SK-N-SH treated with all-trans-retinoic acid at 6 μM for 48 hours (cell line): ENCODE measurements at regions not wholly inside any gene's neighbourhood (a gene's known extent, or its start where the extent isn't known, plus 50 kb on each side); places are given as distances from the start of the nearest gene placed in this dataset.

Experiments
- ATAC-seq: fragments of 200-7000 bp; cut with Tn5 transposase; 3 replicates; pipeline ENCODE4 v1.9.1; 2020; ENCODE audit warnings: mild to moderate bottlenecking, moderate library complexity
- BACH2 ChIP-seq: fragments of 250-450 bp; sonication (Bioruptor Pico); IDR thresholded peaks from 2 replicates; pipeline ENCODE4 v1.9.0; 2021; ENCODE audit warnings: mild to moderate bottlenecking, borderline replicate concordance
- CSRNP3 ChIP-seq: fragments of 250-450 bp; sonication (Bioruptor Pico); IDR thresholded peaks from 2 replicates; pipeline ENCODE4 v1.5.1; 2021; ENCODE audit warnings: mild to moderate bottlenecking, moderate library complexity
- ESRRG ChIP-seq: fragments of 250-450 bp; sonication (Bioruptor Pico); IDR thresholded peaks from 2 replicates; pipeline ENCODE4 v1.6.1; 2021; ENCODE audit warnings: mild to moderate bottlenecking
- GLIS3 ChIP-seq: fragments of 250-450 bp; sonication (Bioruptor Pico); IDR thresholded peaks from 2 replicates; pipeline ENCODE4 v1.5.0; 2020; ENCODE audit warnings: mild to moderate bottlenecking, moderate library complexity
- OSR1 ChIP-seq: fragments of 250-450 bp; sonication (Bioruptor Pico); IDR thresholded peaks from 2 replicates; pipeline ENCODE4 v1.8.0; 2022; ENCODE audit warnings: moderate library complexity, mild to moderate bottlenecking, inconsistent platforms
- PATZ1 ChIP-seq: fragments of 250-450 bp; sonication (Bioruptor Pico); IDR thresholded peaks from 2 replicates; pipeline ENCODE4 v1.8.0; 2020; ENCODE audit warnings: mild to moderate bottlenecking, moderate library complexity, borderline replicate concordance
- POU6F1 ChIP-seq: fragments of 250-450 bp; sonication (Bioruptor Pico); IDR thresholded peaks from 2 replicates; pipeline ENCODE4 v1.8.0; 2021; ENCODE audit warnings: low read depth, mild to moderate bottlenecking, moderate library complexity, borderline replicate concordance
- PPARA ChIP-seq: fragments of 250-450 bp; sonication (Bioruptor Pico); IDR thresholded peaks from 2 replicates; pipeline ENCODE4 v1.5.0; 2020; ENCODE audit warnings: mild to moderate bottlenecking, borderline replicate concordance
- RARB ChIP-seq: fragments of 250-450 bp; sonication (Bioruptor Pico); IDR thresholded peaks from 2 replicates; pipeline ENCODE4 v1.8.0; 2021; ENCODE audit warnings: mild to moderate bottlenecking, moderate library complexity
- TOX ChIP-seq: fragments of 250-450 bp; sonication (Bioruptor Pico); IDR thresholded peaks from 2 replicates; pipeline ENCODE4 v1.8.0; 2021; ENCODE audit warnings: mild to moderate bottlenecking, moderate library complexity, borderline replicate concordance
- TSHZ2 ChIP-seq: fragments of 250-450 bp; sonication (Bioruptor Pico); IDR thresholded peaks from 2 replicates; pipeline ENCODE4 v1.5.0; 2020; ENCODE audit warnings: mild to moderate bottlenecking, moderate library complexity
- ZC3H10 ChIP-seq: fragments of 250-450 bp; sonication (Bioruptor Pico); IDR thresholded peaks from 2 replicates; pipeline ENCODE4 v1.5.1; 2021; ENCODE audit warnings: mild to moderate bottlenecking, moderate library complexity
- ZFP3 ChIP-seq: fragments of 250-450 bp; sonication (Bioruptor Pico); IDR thresholded peaks from 2 replicates; pipeline ENCODE4 v1.5.0; 2020; ENCODE audit warnings: mild to moderate bottlenecking, moderate library complexity
- ZFP30 ChIP-seq: fragments of 450-650 bp; formaldehyde crosslinking; IDR thresholded peaks from 2 replicates; pipeline ENCODE4 v1.5.0; 2022; ENCODE audit warnings: mild to moderate bottlenecking, moderate library complexity
- ZNF565 ChIP-seq: fragments of 450-650 bp; formaldehyde crosslinking; conservative IDR thresholded peaks from 2 replicates; pipeline ENCODE4 v1.5.0; 2020; ENCODE audit warnings: low read depth, mild to moderate bottlenecking, moderate library complexity
- ZNF70 ChIP-seq: fragments of 450-650 bp; formaldehyde crosslinking; IDR thresholded peaks from 2 replicates; pipeline ENCODE4 v1.5.0; 2020; ENCODE audit warnings: mild to moderate bottlenecking, moderate library complexity
- ZNF8 ChIP-seq: fragments of 450-650 bp; formaldehyde crosslinking; IDR thresholded peaks from 2 replicates; pipeline ENCODE4 v1.5.0; 2020; ENCODE audit warnings: mild to moderate bottlenecking, moderate library complexity

GRCh38 chr3:139118835-139119234 is 74.1 kb upstream of the PRR23C start (continued):
- no peak for TF ChIP-seq OSR1 (CRISPR knock-in tag)
- no peak for TF ChIP-seq ZFP3 (CRISPR knock-in tag)
- no peak for TF ChIP-seq POU6F1 (CRISPR knock-in tag)
- no peak for TF ChIP-seq ZNF8
- TF ChIP-seq, all 23 proteins: peak for 0

GRCh38 chr3:139119331-139120025 is 74.8 kb upstream of the PRR23C start:
- TF ChIP-seq ZNF70 (CRISPR knock-in tag) (no peak), BACH2 (CRISPR knock-in tag) (no peak)
- ATAC-seq, result no peak

GRCh38 chr3:139120086-139121056 is 75.7 kb upstream of the PRR23C start:
- ATAC-seq, result peak; percentile 58

GRCh38 chr3:139121513-139122220 is 77.0 kb upstream of the PRR23C start:
- ATAC-seq, result no peak
- TF ChIP-seq CSRNP3 (no peak), PPARA (CRISPR knock-in tag) (no peak), BACH2 (CRISPR knock-in tag) (no peak)

More at GRCh38 chr3:139120086-139121056, 75.7 kb upstream of the PRR23C start:
- no peak for TF ChIP-seq PPARA (CRISPR knock-in tag)
- TF ChIP-seq ZC3H10, result no peak
- no peak for TF ChIP-seq ZFP30
- TF ChIP-seq PATZ1, result no peak
- TF ChIP-seq BACH2 (CRISPR knock-in tag), result no peak
- no peak for TF ChIP-seq POU6F1 (CRISPR knock-in tag)
- no peak for TF ChIP-seq ZNF8
- no peak for TF ChIP-seq GLIS3 (CRISPR knock-in tag)
- TF ChIP-seq CSRNP3, result no peak
- no peak for TF ChIP-seq ZFP3 (CRISPR knock-in tag)
- no peak for TF ChIP-seq OSR1 (CRISPR knock-in tag)
- no peak for TF ChIP-seq ESRRG (CRISPR knock-in tag)

GRCh38 chr3:139122221-139122581 is 77.5 kb upstream of the PRR23C start:
- no peak for ATAC-seq
- no peak for TF ChIP-seq POU6F1 (CRISPR knock-in tag)
- TF ChIP-seq TSHZ2 (CRISPR knock-in tag), result no peak
- no peak for TF ChIP-seq ZNF565 (CRISPR knock-in tag)
- no peak for TF ChIP-seq ZFP3 (CRISPR knock-in tag)
- no peak for TF ChIP-seq RARB (CRISPR knock-in tag)
- no peak for TF ChIP-seq TOX (CRISPR knock-in tag)
- no peak for TF ChIP-seq GLIS3 (CRISPR knock-in tag)
